Posterior cingulate gyrus (tissue), 11 donors: ENCODE measurements at regions not wholly inside any gene's neighbourhood (a gene's known extent, or its start where the extent isn't known, plus 50 kb on each side); places are given as distances from the start of the nearest gene placed in this dataset.
"Not testable (repeated sequence)": the region's sequence is repeated elsewhere in the genome, so short reads cannot be mapped to it uniquely, and the experiment has no call there.

Experiments
- DNase-seq, 10 donors: peaks; one replicate each; pipeline versions ENCODE4 v3.0.0 to v3.0.0-alpha.2; 2020 to 2021; ENCODE audit warnings: mixed read lengths in 3 of 10
- intact Hi-C: fragments of 100-400 bp; cut with DNase I; formaldehyde crosslinking; loops from one replicate; pipeline ENCODE4 v1.15.1; 2023

GRCh38 chr7:155392726-155393570 lies 65.0 kb upstream of the EN2 start:
- intact Hi-C loops: no loop called here

DNA sequence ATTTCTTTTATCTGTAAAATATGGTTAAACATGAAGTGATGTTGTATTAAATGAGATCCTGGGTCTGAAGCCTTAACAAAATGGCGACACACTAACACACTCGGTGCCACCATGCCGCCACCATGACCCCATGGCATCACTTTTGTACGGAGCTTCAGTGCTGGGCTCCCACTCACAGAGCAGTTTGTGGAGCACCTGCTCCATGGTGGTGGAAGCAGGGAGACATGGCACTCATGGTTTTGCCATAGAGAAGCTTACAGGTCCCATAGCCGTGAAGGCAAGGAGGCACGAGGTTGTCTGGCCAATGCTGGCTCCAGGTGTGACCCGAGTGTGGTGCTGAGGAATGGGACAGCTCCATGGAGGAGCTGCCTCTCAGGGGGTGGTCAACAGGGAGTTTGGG lies 63.5 kb upstream of the EN2 start:
- peak in 2 of 10 donors; percentile 30 to 54 for DNase-seq
- intact Hi-C loops: no loop called here

More at GRCh38 chr7:155392726-155393570, 65.0 kb upstream of the EN2 start:
- DNase-seq: peak in 2 of 10 donors; percentile 52 to 58

GRCh38 chr7:155395176-155395797 lies 62.6 kb upstream of the EN2 start:
- DNase-seq: peak in 5 of 10 donors; percentile 25 to 80 (median 59)
- intact Hi-C loops: no loop called here

GRCh38 chr7:155396661-155397060 lies 61.3 kb upstream of the EN2 start:
- intact Hi-C loops: no loop called here
- peak in 2 of 10 donors; percentile 35 to 42 for DNase-seq

- peak in 2 of 10 donors; percentile 20 to 23 for DNase-seq
- intact Hi-C loops: not testable (repeated sequence)
These were observed 59.9 kb upstream of the EN2 start for GRCh38 chr7:155397758-155398714.

DNA sequence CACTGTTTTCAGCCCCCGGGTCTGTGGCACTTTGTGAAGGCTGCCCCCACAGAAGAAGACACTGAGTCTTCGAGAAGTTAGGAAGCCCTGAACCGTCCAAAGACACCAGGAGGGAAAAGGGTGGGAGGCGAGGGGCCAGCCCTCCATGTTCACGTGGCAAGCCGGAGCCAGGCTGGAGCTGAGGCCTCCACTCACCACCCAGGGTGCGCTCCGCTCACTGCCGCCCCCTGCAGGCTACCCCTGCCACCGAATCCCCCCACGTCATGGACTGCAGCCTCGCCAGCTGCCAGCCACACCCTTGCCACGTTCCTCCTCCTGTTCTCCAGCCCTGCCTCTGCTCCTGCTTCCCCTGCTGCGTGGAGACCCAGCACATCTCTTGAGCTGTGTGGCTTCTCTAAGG lies 59.0 kb upstream of the EN2 start:
- intact Hi-C loops: no loop called here
- peak in 2 of 10 donors; percentile 35 to 70 for DNase-seq

GRCh38 chr7:155399577-155399976 lies 58.4 kb upstream of the EN2 start:
- peak in 2 of 10 donors; percentile 61 to 79 for DNase-seq
- intact Hi-C loops: no loop called here

DNA sequence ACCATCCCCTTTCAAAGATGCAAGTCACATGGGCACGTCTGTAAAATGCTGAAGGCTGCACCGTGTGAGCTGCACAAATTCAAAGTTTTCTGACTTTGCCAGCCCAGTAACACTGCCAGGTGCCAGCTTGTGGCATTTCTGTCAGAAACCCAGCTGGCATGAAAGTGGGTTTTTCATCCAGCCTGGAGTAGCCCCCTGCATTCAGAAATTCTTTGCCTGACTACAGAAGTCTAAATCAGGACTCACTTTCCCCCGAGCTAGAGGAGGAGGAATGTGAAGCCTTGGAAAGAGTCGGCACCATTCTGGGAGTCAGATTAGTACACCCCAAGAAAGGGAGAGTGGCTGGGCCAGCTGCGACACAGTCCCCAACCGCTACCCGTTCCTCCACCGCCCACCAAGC lies 56.7 kb upstream of the EN2 start:
- intact Hi-C loops: no loop called here
- DNase-seq: peak in 2 of 10 donors; percentile 5 to 38

DNA sequence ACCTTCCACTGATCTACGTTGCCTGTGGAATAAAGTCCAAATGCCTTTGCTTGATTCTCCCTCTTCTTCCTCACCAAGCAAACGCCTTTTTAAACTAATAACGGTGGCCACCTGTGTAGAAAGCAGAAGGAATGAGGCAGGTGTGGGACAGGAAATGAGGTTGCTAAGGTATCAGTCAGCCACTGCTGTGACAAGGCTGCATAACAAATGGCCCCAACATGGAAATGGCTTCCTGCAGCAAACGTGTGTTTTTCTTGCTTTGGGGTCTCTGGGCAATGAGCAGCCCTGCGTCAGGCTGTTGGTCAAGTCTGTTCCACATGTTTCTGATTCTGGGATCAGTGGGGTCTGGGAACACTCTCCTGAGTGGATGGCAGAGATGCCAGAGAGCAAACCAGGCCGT lies 56.0 kb upstream of the EN2 start:
- DNase-seq: peak in 1 of 10 donors; percentile 8
- intact Hi-C loops: no loop called here

GRCh38 chr7:155402941-155403340 lies 55.0 kb upstream of the EN2 start:
- peak in 2 of 10 donors; percentile 12 to 37 for DNase-seq
- intact Hi-C loops: no loop called here

DNA sequence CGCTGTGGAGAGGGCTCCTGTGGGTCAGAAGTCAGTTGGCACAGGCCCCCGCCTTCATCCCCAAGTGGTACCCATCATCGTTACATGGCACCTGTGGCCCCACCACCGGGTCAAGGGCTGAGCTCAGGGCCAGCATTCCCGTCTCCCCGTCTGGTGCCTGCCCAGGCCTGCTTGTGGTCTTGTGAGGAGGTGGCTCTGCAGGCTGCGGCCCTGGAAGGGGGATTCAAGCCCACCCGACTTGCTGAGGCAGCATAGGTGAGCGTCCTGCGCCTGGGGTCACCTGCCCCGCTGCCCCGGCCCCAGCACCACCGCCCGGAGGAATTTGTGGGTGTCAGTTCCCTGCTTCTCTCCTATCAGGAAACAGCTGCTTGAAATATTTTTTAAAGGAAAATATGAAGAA lies 53.0 kb upstream of the EN2 start:
- intact Hi-C loops: no loop called here
- no peak for DNase-seq

- DNase-seq: peak in 4 of 10 donors; percentile 24 to 64 (median 30)
- intact Hi-C loops: no loop called here
These were observed 52.3 kb upstream of the EN2 start for GRCh38 chr7:155405399-155406318.

- no peak for DNase-seq
- intact Hi-C loops: no loop called here
These were observed 50.1 kb upstream of the EN2 start for GRCh38 chr7:155407799-155408198.
